ENCODE measurements at regions not wholly inside any gene's neighbourhood (a gene's known extent, or its start where the extent isn't known, plus 50 kb on each side); places are given as distances from the start of the nearest gene placed in this dataset.

DNA sequence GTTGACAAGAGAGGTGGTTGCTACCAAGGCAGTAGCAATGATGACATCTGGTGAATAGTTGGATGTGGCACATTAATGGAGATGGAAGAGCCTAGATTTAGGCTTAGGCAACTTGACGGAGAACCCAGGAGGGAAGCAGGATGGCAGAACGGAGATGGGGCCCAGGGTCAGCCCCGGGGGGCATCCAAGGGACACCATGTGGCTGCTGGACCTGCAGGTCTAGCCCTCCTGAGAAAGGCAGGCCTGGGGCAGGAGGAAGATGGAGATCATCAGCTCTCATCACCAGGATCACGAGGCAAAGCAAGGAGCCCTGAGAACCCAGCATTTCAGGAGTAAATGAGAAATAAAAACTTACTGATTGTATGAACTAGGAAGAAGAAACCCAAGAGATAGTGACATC is 216.2 kb downstream of the AUH start:
- H3K27me3 ChIP-seq (ENCODE audit: low read depth, low read length), result no peaks in the 10 kb centered on the region
- no peaks in the 10 kb centered on the region for H3K36me3 ChIP-seq (ENCODE audit: control insufficient read depth in 1 of 2, insufficient read depth in 2 of 2, low read length in 2 of 2)
- no peak overlapping the region for H3K4me3 ChIP-seq (ENCODE audit: low read depth in 1 of 2, low read length in 2 of 2)
- H3K9me3 ChIP-seq (ENCODE audit: control insufficient read depth in 1 of 2, low read length in 2 of 2), result no peaks in the 10 kb centered on the region
- H3K4me1 ChIP-seq (ENCODE audit: control insufficient read depth in 1 of 2, insufficient read depth in 2 of 2, low read length in 2 of 2), result no peaks in the 10 kb centered on the region
- H3K27ac ChIP-seq (ENCODE audit: low read length), result no peak overlapping the region

DNA sequence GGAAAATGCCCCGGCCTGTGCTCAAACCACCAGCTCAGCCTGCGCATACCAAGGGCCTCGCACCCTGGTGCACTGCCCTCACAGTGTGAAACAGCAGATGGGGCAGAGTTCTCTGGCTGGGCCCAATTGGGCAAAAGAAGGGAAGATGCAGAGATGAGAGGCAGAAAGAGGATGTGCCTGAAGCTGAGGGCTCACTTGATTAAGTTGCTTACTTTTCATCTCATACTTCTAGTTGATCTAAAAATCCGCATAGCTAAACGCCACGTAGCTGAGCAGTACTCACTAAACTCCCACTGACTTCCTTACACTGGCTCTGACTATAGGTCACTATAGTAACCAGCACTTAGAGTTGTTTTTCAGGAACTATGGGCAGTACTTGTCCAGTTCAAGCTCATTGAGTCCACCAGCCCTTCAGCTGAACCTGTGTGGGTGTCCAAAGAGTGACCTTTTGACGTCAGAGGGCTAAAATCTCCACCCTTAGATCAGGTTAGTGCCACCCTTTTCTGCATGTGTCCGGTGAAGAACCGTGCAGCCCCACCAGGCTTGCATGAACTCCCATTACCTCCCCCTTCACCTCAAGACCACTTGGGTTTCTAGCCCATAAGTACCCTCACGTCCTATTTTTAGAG is 215.2 kb downstream of the AUH start:
- Histone ChIP-seq H3K9me3 (ENCODE audit: control insufficient read depth in 1 of 2, low read length in 2 of 2) (no peaks in the 10 kb centered on the region), H3K4me1 (ENCODE audit: control insufficient read depth in 1 of 2, insufficient read depth in 2 of 2, low read length in 2 of 2) (no peaks in the 10 kb centered on the region), H3K27ac (ENCODE audit: low read length) (no peak overlapping the region), H3K36me3 (ENCODE audit: control insufficient read depth in 1 of 2, insufficient read depth in 2 of 2, low read length in 2 of 2) (no peaks in the 10 kb centered on the region), H3K4me3 (ENCODE audit: low read depth in 1 of 2, low read length in 2 of 2) (no peak overlapping the region), H3K27me3 (ENCODE audit: low read depth, low read length) (no peaks in the 10 kb centered on the region)

DNA sequence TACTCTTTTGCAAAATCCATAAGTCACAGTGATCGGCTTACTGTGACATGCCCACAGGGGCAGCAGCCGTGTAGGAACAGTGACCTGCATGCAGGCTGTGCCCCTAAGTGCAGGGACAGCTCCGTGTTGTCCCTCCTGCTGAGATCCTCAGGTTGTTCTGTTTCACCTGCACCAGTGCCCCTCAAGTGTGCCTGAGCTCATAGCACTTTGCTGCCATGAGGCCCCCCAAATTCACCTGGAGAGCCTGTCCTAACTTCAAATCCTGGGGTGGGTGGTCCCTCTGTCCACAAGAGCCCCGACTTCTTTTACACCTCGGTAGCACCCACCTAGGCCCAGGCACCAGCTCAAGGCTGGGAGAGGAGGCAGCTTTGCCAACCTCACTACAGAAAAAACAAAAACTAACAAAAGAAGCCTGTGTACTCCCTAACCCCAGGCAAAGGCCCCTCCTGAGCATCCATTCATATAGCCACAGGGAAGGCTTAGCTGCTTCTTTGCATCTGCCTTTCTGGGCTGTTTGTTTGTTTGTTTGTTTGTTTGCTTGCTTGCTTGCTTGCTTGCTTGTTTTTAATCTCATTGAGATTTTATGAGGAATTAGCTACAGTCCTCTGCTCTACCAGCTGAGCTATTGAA is 214.5 kb downstream of the AUH start:
- Histone ChIP-seq H3K27ac (ENCODE audit: low read length) (no peak overlapping the region), H3K4me3 (ENCODE audit: low read depth in 1 of 2, low read length in 2 of 2) (no peak overlapping the region), H3K4me1 (ENCODE audit: control insufficient read depth in 1 of 2, insufficient read depth in 2 of 2, low read length in 2 of 2) (no peaks in the 10 kb centered on the region), H3K27me3 (ENCODE audit: low read depth, low read length) (no peaks in the 10 kb centered on the region), H3K36me3 (ENCODE audit: control insufficient read depth in 1 of 2, insufficient read depth in 2 of 2, low read length in 2 of 2) (no peaks in the 10 kb centered on the region), H3K9me3 (ENCODE audit: control insufficient read depth in 1 of 2, low read length in 2 of 2) (no peaks in the 10 kb centered on the region)

DNA sequence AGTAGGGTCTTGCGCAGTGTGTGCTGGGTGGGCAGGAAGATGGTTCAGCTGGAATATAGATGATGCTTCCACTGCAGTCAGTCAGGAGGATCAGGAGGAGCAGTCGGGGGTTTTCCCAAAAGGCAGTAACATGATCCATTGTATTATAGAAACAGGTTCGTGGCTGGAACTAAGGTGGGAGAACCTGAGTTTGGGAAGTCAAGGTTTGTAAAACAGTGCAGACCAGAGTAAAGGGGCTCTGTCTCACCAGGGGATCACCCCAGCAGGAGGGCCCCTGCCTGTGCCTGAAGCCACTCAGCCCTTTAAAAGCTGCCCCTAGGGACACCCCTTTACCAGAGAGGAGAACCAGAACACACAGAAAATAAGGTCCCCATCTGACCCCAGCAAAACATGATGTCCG is 213.4 kb downstream of the AUH start:
- no peak overlapping the region for H3K4me3 ChIP-seq (ENCODE audit: low read depth in 1 of 2, low read length in 2 of 2)
- H3K27ac ChIP-seq (ENCODE audit: low read length), result no peak overlapping the region
- H3K9me3 ChIP-seq (ENCODE audit: control insufficient read depth in 1 of 2, low read length in 2 of 2), result no peaks in the 10 kb centered on the region
- H3K27me3 ChIP-seq (ENCODE audit: low read depth, low read length), result no peaks in the 10 kb centered on the region
- H3K36me3 ChIP-seq (ENCODE audit: control insufficient read depth in 1 of 2, insufficient read depth in 2 of 2, low read length in 2 of 2), result no peaks in the 10 kb centered on the region
- no peaks in the 10 kb centered on the region for H3K4me1 ChIP-seq (ENCODE audit: control insufficient read depth in 1 of 2, insufficient read depth in 2 of 2, low read length in 2 of 2)

DNA sequence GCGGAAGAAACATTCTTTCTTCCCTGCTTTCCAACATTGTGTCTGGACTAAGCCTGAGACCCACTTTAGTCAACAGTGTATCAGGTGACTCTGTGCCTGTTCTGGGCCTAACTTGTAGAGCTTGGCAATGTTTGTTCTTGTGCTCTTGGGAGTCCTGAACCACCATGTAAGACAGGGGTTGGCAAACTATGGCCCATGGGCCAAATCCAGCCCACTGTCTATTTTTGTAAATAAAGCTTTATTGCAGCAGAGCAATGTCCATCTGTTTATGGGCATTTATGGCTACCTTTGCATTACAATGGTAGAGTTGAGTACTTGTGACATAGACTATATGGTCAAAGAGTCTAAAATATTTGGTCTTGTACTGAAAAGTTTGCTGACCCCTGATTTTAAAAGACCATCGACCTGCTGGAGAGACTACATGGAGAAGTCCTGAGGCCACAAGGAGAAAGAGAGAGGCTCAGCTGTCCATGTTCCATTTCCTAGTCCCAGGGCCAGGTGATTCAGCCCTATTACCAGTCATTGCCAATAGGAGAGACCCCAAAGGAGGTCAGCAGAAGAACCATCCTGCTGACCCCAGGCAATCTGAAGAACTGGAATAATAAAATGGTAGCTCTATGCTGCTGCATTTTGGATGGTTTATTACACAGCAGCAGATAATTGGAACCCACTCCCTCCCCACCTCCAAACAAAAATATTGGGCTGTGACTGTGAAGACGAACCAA is 211.3 kb downstream of the AUH start:
- no peaks in the 10 kb centered on the region for H3K36me3 ChIP-seq (ENCODE audit: control insufficient read depth in 1 of 2, insufficient read depth in 2 of 2, low read length in 2 of 2)
- no peak overlapping the region for H3K27ac ChIP-seq (ENCODE audit: low read length)
- H3K4me3 ChIP-seq (ENCODE audit: low read depth in 1 of 2, low read length in 2 of 2), result no peak overlapping the region
- H3K4me1 ChIP-seq (ENCODE audit: control insufficient read depth in 1 of 2, insufficient read depth in 2 of 2, low read length in 2 of 2), result no peaks in the 10 kb centered on the region
- no peaks in the 10 kb centered on the region for H3K9me3 ChIP-seq (ENCODE audit: control insufficient read depth in 1 of 2, low read length in 2 of 2)
- H3K27me3 ChIP-seq (ENCODE audit: low read depth, low read length), result no peaks in the 10 kb centered on the region

DNA sequence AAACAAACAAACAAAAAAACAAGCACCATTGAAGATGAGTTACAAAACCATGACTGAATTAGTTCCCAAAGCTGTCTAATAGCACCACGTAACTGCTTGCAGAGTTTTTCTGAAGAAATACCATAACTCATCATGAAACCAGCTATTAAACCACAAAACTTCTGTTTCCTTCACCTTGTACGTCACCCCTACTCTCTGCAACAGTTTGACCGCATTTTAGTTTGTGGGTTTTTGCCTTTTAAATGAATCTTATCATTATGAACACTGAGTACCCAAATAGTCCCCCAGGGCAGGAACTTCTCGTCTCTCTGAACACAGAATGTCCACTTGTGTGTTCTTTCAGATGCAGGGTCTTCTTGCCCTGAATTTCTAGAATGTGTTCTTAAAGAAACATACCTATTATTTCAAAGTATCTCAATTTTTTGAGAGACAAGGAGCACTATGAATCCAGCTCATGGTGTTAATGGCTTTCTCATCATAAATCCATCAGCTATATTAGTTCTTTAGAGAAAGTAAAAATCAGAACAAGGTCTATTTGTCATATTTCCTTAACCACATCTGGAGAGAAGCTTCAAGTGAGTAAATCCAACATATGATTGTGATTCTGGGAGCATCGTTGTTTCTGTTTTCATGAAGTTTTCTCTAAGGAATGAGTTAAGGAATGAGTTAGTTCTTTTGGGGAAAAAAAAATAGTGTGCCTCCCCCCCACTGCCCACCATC is 210.6 kb downstream of the AUH start:
- no peak overlapping the region for H3K27ac ChIP-seq (ENCODE audit: low read length)
- no peaks in the 10 kb centered on the region for H3K36me3 ChIP-seq (ENCODE audit: control insufficient read depth in 1 of 2, insufficient read depth in 2 of 2, low read length in 2 of 2)
- no peaks in the 10 kb centered on the region for H3K9me3 ChIP-seq (ENCODE audit: control insufficient read depth in 1 of 2, low read length in 2 of 2)
- H3K4me3 ChIP-seq (ENCODE audit: low read depth in 1 of 2, low read length in 2 of 2), result no peak overlapping the region
- no peaks in the 10 kb centered on the region for H3K4me1 ChIP-seq (ENCODE audit: control insufficient read depth in 1 of 2, insufficient read depth in 2 of 2, low read length in 2 of 2)
- H3K27me3 ChIP-seq (ENCODE audit: low read depth, low read length), result no peaks in the 10 kb centered on the region

DNA sequence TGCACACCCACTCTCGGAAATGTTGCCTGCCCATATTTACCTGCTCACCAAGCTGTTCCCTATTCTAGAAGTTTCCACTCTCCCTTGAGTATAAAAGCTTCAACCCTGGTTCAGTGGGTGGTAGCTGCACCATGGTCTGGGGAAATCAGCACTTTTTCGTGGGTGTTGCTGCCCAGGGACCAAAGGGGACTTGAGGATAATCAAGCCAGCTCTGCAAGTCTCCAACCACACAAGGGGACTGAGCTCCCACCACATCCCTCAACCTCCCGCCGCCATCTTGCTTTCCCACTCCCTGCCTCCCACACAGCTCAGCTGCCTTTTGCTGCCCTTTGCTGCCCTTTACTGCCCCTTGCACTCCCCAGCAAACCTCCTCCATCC is 210.0 kb downstream of the AUH start:
- Histone ChIP-seq H3K4me3 (ENCODE audit: low read depth in 1 of 2, low read length in 2 of 2) (no peak overlapping the region), H3K4me1 (ENCODE audit: control insufficient read depth in 1 of 2, insufficient read depth in 2 of 2, low read length in 2 of 2) (no peaks in the 10 kb centered on the region), H3K27ac (ENCODE audit: low read length) (no peak overlapping the region), H3K36me3 (ENCODE audit: control insufficient read depth in 1 of 2, insufficient read depth in 2 of 2, low read length in 2 of 2) (no peaks in the 10 kb centered on the region), H3K27me3 (ENCODE audit: low read depth, low read length) (no peaks in the 10 kb centered on the region), H3K9me3 (ENCODE audit: control insufficient read depth in 1 of 2, low read length in 2 of 2) (no peaks in the 10 kb centered on the region)

DNA sequence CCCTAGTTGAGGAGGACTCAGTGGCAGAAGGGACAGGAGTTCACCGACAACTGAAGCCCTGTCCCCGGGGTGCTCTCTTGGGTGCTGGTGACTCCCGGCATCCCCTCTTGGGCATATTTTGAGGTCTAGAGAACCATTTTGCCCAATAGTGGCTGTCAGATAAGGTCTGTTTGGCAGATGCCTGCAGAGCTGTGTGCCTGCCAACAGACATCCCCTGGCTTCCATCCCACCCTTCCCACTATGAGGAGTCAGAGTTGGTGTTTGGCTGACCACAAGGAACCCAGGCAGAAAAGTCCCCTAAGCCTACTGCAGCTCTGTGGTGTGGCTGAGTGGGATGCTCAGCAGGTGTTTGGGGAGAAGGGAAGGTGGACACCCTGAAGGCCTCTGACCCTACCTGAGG is 207.0 kb downstream of the AUH start:
- no peak overlapping the region for H3K27ac ChIP-seq (ENCODE audit: low read length)
- no peaks in the 10 kb centered on the region for H3K36me3 ChIP-seq (ENCODE audit: control insufficient read depth in 1 of 2, insufficient read depth in 2 of 2, low read length in 2 of 2)
- H3K4me3 ChIP-seq (ENCODE audit: low read depth in 1 of 2, low read length in 2 of 2), result no peak overlapping the region
- H3K27me3 ChIP-seq (ENCODE audit: low read depth, low read length), result no peaks in the 10 kb centered on the region
- no peaks in the 10 kb centered on the region for H3K4me1 ChIP-seq (ENCODE audit: control insufficient read depth in 1 of 2, insufficient read depth in 2 of 2, low read length in 2 of 2)
- no peaks in the 10 kb centered on the region for H3K9me3 ChIP-seq (ENCODE audit: control insufficient read depth in 1 of 2, low read length in 2 of 2)

DNA sequence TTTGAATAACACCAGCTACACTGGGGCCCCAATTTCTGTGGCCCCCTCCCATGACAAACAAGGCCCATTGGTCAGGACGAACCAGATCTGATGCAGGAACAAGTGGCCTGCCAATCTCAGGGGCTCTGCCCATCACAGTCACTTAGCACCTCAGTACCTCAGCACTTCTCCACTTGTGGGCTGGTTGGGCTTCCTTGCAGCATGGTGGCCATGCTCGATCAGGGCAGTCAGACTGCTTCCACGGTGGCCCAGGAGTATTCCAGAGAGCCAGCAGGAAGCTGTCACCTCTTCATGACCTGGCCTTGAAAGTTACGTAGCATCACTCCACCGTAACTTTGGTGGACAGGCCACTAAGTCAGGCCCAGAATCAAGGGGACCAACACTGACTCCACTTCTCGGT is 206.5 kb downstream of the AUH start:
- H3K9me3 ChIP-seq (ENCODE audit: control insufficient read depth in 1 of 2, low read length in 2 of 2), result no peaks in the 10 kb centered on the region
- no peak overlapping the region for H3K4me3 ChIP-seq (ENCODE audit: low read depth in 1 of 2, low read length in 2 of 2)
- H3K4me1 ChIP-seq (ENCODE audit: control insufficient read depth in 1 of 2, insufficient read depth in 2 of 2, low read length in 2 of 2), result no peaks in the 10 kb centered on the region
- no peaks in the 10 kb centered on the region for H3K36me3 ChIP-seq (ENCODE audit: control insufficient read depth in 1 of 2, insufficient read depth in 2 of 2, low read length in 2 of 2)
- H3K27ac ChIP-seq (ENCODE audit: low read length), result no peak overlapping the region
- no peaks in the 10 kb centered on the region for H3K27me3 ChIP-seq (ENCODE audit: low read depth, low read length)

DNA sequence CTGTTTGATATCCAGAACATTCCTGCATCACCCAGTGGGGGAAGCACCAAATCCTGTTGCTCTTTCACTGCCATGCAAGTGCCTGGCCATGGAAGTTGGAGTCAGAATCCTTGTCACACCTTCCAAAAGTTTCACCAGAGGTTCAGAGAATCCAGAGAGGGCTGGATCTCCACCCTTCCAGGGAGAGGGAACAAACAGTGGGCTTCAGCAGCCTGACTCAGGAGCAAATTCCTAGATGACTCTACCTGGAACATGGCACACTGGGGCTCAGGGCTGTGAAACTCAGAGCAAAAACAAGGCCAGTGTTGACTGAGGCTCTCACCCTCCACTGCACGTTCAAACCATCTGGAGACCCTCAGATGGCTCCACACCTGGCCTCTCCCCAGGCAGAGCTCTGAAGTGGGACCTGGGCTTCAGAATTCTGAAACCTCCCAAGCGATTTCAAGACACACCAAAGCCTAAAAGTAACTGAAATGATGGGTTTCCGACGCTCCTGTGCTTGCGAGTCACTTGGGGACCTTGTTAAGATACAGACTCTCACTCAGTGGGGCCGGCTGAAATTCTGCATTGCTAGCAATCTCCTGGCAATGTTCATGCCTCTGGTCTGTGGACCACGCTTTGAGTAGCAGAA is 205.9 kb downstream of the AUH start:
- no peak overlapping the region for H3K4me3 ChIP-seq (ENCODE audit: low read depth in 1 of 2, low read length in 2 of 2)
- H3K27ac ChIP-seq (ENCODE audit: low read length), result no peak overlapping the region
- no peaks in the 10 kb centered on the region for H3K9me3 ChIP-seq (ENCODE audit: control insufficient read depth in 1 of 2, low read length in 2 of 2)

More for the DNA sequence above, 205.9 kb downstream of the AUH start:
- Histone ChIP-seq H3K4me1 (ENCODE audit: control insufficient read depth in 1 of 2, insufficient read depth in 2 of 2, low read length in 2 of 2) (no peaks in the 10 kb centered on the region), H3K27me3 (ENCODE audit: low read depth, low read length) (no peaks in the 10 kb centered on the region), H3K36me3 (ENCODE audit: control insufficient read depth in 1 of 2, insufficient read depth in 2 of 2, low read length in 2 of 2) (no peaks in the 10 kb centered on the region)
